Lung (tissue), 11 donors: ENCODE measurements at regions not wholly inside any gene's neighbourhood (a gene's known extent, or its start where the extent isn't known, plus 50 kb on each side); places are given as distances from the start of the nearest gene placed in this dataset.

Experiments
- ATAC-seq: fragments of 200-7000 bp; cut with Tn5 transposase; one replicate; pipeline ENCODE4 v1.9.1; 2020; ENCODE audit warnings: moderate number of reproducible peaks; ENCODE audit not compliant: insufficient read depth, low FRiP score
- DNase-seq, 3 donors: peaks; one replicate each; pipeline ENCODE4 v3.0.0-alpha.2; 2013 to 2017
- H3K27ac ChIP-seq, 2 donors: one replicate each; pipeline ENCODE4 v1.5.1; 2013; ENCODE audit warnings: mild to moderate bottlenecking in 2 of 2, moderate library complexity in 2 of 2, control low read depth in 1 of 2, inconsistent platforms in 1 of 2, low read depth in 1 of 2, low read length in 1 of 2
- H3K27me3 ChIP-seq, 3 donors: one replicate each; pipeline ENCODE4 v1.5.1; 2013; ENCODE audit warnings: low read length in 2 of 3; ENCODE audit not compliant: control insufficient read depth in 3 of 3, insufficient read depth in 3 of 3
- H3K36me3 ChIP-seq, 4 donors: one replicate each; pipeline ENCODE4 v1.5.1; 2013; ENCODE audit warnings: low read length in 4 of 4, mild to moderate bottlenecking in 1 of 4, moderate library complexity in 1 of 4; ENCODE audit not compliant: control insufficient read depth in 4 of 4, insufficient read depth in 4 of 4
- H3K4me1 ChIP-seq, 5 donors: one replicate each; pipeline ENCODE4 v1.5.1; 2013; ENCODE audit warnings: low read length in 5 of 5, mild to moderate bottlenecking in 2 of 5, moderate library complexity in 1 of 5; ENCODE audit not compliant: control insufficient read depth in 5 of 5, insufficient read depth in 5 of 5
- H3K4me3 ChIP-seq: one replicate; pipeline ENCODE4 v1.5.1; 2013; ENCODE audit warnings: mild to moderate bottlenecking, control low read depth, moderate library complexity
- H3K9ac ChIP-seq, 2 donors: one replicate each; pipeline ENCODE4 v1.5.1; 2013; ENCODE audit warnings: low read length in 2 of 2, control low read depth in 1 of 2; ENCODE audit not compliant: insufficient read depth in 1 of 2
- H3K9me3 ChIP-seq, 4 donors: one replicate each; pipeline ENCODE4 v1.5.1; 2013; ENCODE audit warnings: low read length in 3 of 4, mild to moderate bottlenecking in 1 of 4, moderate library complexity in 1 of 4; ENCODE audit not compliant: control insufficient read depth in 4 of 4, insufficient read depth in 3 of 4
- CTCF ChIP-seq: IDR thresholded peaks from 2 replicates; pipeline ENCODE4 v1.5.1; 2012; ENCODE audit warnings: mild to moderate bottlenecking; ENCODE audit errors: control extremely low read depth, extremely low read depth
- WGBS, 2 donors: extraction: QIAGEN DNeasy Blood & Tissue Kit; methylation state at CpG; one replicate each; pipeline ENCODE4 v1.1.7; 2013; 5-methylcytosine and 5-hydroxymethylcytosine counted together
- donor health status: control.
- donor health status: control.
- donor health status: Bipolar disorder and iron deficiency.
- donor health status: healthy.
- donor health status: DM: yes; HTN: yes; CAD: no.

- Histone ChIP-seq H3K36me3 (no peaks in the 10 kb centered on the region), H3K27me3 (no peaks in the 10 kb centered on the region), H3K9ac (no peak overlapping the region), H3K4me1 (no peaks in the 10 kb centered on the region), H3K27ac (no peak overlapping the region), H3K4me3 (no peak overlapping the region), H3K9me3 (no peaks in the 10 kb centered on the region)
- no peak for ATAC-seq
- DNase-seq, result no peak
- TF ChIP-seq CTCF, result no peak
- 80 to 90% methylated on average over 4 of the region's 4 CpGs for WGBS, 2 donors
These were observed 132.2 kb downstream of the UBE2U start for GRCh38 chr1:64335636-64336035.

GRCh38 chr1:64337475-64337874 is 132.5 kb upstream of the CACHD1 start:
- 93 to 95% methylated on average over 4 of the region's 4 CpGs for WGBS, 2 donors
- Histone ChIP-seq H3K27me3 (no peaks in the 10 kb centered on the region), H3K9me3 (no peaks in the 10 kb centered on the region), H3K36me3 (no peaks in the 10 kb centered on the region), H3K9ac (no peak overlapping the region), H3K27ac (no peak overlapping the region), H3K4me1 (no peaks in the 10 kb centered on the region), H3K4me3 (no peak overlapping the region)
- no peak for DNase-seq
- no peak for TF ChIP-seq CTCF
- no peak for ATAC-seq

- no peaks in the 10 kb centered on the region for H3K27me3 ChIP-seq
- no peak overlapping the region for H3K27ac ChIP-seq
- no peaks in the 10 kb centered on the region for H3K4me1 ChIP-seq
- no peak for TF ChIP-seq CTCF
- H3K36me3 ChIP-seq, result no peaks in the 10 kb centered on the region
- WGBS, 2 donors, result 58 to 76% methylated on average over 4 of the region's 4 CpGs
- no peak overlapping the region for H3K9ac ChIP-seq
- DNase-seq, result no peak
- H3K4me3 ChIP-seq, result no peak overlapping the region
- H3K9me3 ChIP-seq, result no peaks in the 10 kb centered on the region
- ATAC-seq, result no peak
These were observed 132.0 kb upstream of the CACHD1 start for GRCh38 chr1:64337926-64338325.

- H3K27ac ChIP-seq, result no peak overlapping the region
- no peaks in the 10 kb centered on the region for H3K27me3 ChIP-seq
- no peak for TF ChIP-seq CTCF
- ATAC-seq, result no peak
- WGBS, 2 donors, result 94% methylated on average over 2 of the region's 2 CpGs
- no peak overlapping the region for H3K4me3 ChIP-seq
- H3K9me3 ChIP-seq, result no peaks in the 10 kb centered on the region
- H3K9ac ChIP-seq, result no peak overlapping the region
- no peak for DNase-seq
- no peaks in the 10 kb centered on the region for H3K36me3 ChIP-seq
- no peaks in the 10 kb centered on the region for H3K4me1 ChIP-seq
These were observed 129.6 kb upstream of the CACHD1 start for GRCh38 chr1:64340361-64340760.
